ENCODE measurements at regions not wholly inside any gene's neighbourhood (a gene's known extent, or its start where the extent isn't known, plus 50 kb on each side); places are given as distances from the start of the nearest gene placed in this dataset.
"Not testable (repeated sequence)": the region's sequence is repeated elsewhere in the genome, so short reads cannot be mapped to it uniquely, and the experiment has no call there.

GRCh38 chr5:153365547-153365946 is 124.9 kb upstream of the GRIA1 start:
- no peaks in the 10 kb centered on the region for H3K36me3 ChIP-seq (ENCODE audit: control insufficient read depth in 2 of 2, insufficient read depth in 2 of 2, low read length in 1 of 2)
- no peak for DNase-seq (ENCODE audit: low read depth in 6 of 9, low spot score in 9 of 9)

GRCh38 chr5:153367466-153367865 is 123.0 kb upstream of the GRIA1 start:
- H3K4me3 ChIP-seq (ENCODE audit: low read length in 2 of 2), result no peak overlapping the region
- no peaks in the 10 kb centered on the region for H3K4me1 ChIP-seq (ENCODE audit: control insufficient read depth in 2 of 2, insufficient read depth in 2 of 2, low read length in 2 of 2)
- no peaks in the 10 kb centered on the region for H3K27me3 ChIP-seq (ENCODE audit: control insufficient read depth in 2 of 2, insufficient read depth in 1 of 2, low read length in 1 of 2)
- H3K36me3 ChIP-seq (ENCODE audit: control insufficient read depth in 2 of 2, insufficient read depth in 2 of 2, low read length in 1 of 2), result no peaks in the 10 kb centered on the region
- H3K27ac ChIP-seq (ENCODE audit: low read depth in 1 of 2, low read length in 1 of 2), result no peak overlapping the region
- DNase-seq (ENCODE audit: low read depth in 6 of 9, low spot score in 9 of 9), result no peak
- 92% methylated on average over 3 of the region's 3 CpGs for WGBS
- H3K9me3 ChIP-seq (ENCODE audit: control insufficient read depth in 2 of 2, insufficient read depth in 1 of 2, low read length in 1 of 2), result no peaks in the 10 kb centered on the region

More at GRCh38 chr5:153365547-153365946, 124.9 kb upstream of the GRIA1 start:
- Histone ChIP-seq H3K27me3 (ENCODE audit: control insufficient read depth in 2 of 2, insufficient read depth in 1 of 2, low read length in 1 of 2) (no peaks in the 10 kb centered on the region), H3K4me3 (ENCODE audit: low read length in 2 of 2) (no peak overlapping the region), H3K27ac (ENCODE audit: low read depth in 1 of 2, low read length in 1 of 2) (no peak overlapping the region), H3K4me1 (ENCODE audit: control insufficient read depth in 2 of 2, insufficient read depth in 2 of 2, low read length in 2 of 2) (no peaks in the 10 kb centered on the region), H3K9me3 (ENCODE audit: control insufficient read depth in 2 of 2, insufficient read depth in 1 of 2, low read length in 1 of 2) (no peaks in the 10 kb centered on the region)

DNA sequence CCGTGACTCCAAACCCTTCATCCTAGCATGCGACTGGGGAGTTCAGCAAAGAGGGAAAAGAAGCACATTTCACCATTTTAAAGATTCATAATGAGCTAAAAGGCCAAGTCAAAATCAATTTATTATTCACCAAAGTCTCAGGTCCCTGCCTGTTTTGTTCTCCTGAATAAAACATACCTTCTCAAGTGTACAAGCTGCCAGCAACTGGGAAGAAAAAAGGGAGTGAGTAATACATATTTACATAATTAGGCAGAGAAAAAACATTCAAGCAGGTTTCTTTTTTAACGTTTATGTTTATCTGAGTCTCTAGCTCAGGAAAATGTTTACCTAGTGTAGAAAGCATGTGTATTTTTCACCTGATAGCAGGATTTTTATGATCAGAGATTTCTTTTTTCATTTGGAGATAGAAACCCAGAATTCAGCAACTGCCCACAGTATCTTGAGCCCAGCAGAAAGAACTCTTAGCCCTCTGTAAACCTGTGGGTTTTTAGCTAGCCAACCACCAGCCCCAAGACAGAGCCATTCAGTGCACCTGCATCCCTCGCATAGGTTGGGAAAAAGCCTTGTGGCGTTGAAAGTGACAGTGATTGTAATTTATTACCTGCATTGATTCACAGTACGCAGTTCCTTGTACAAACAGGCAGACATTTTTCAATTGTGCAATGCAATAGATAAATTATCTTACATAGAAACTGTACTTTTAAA is 117.9 kb upstream of the GRIA1 start:
- Histone ChIP-seq H3K9me3 (ENCODE audit: control insufficient read depth in 2 of 2, insufficient read depth in 1 of 2, low read length in 1 of 2) (no peaks in the 10 kb centered on the region), H3K36me3 (ENCODE audit: control insufficient read depth in 2 of 2, insufficient read depth in 2 of 2, low read length in 1 of 2) (no peaks in the 10 kb centered on the region), H3K4me1 (ENCODE audit: control insufficient read depth in 2 of 2, insufficient read depth in 2 of 2, low read length in 2 of 2) (no peaks in the 10 kb centered on the region), H3K27ac (ENCODE audit: low read depth in 1 of 2, low read length in 1 of 2) (no peak overlapping the region), H3K4me3 (ENCODE audit: low read length in 2 of 2) (no peak overlapping the region), H3K27me3 (ENCODE audit: control insufficient read depth in 2 of 2, insufficient read depth in 1 of 2, low read length in 1 of 2) (no peaks in the 10 kb centered on the region)
- WGBS, result 66% methylated on average over 6 of the region's 6 CpGs
- no peak for DNase-seq (ENCODE audit: low read depth in 6 of 9, low spot score in 9 of 9)

- H3K36me3 ChIP-seq (ENCODE audit: control insufficient read depth in 2 of 2, insufficient read depth in 2 of 2, low read length in 1 of 2), result no peaks in the 10 kb centered on the region
- no peak for DNase-seq (ENCODE audit: low read depth in 6 of 9, low spot score in 9 of 9)
- WGBS, result 96% methylated on average over 4 of the region's 4 CpGs
- H3K4me1 ChIP-seq (ENCODE audit: control insufficient read depth in 2 of 2, insufficient read depth in 2 of 2, low read length in 2 of 2), result no peaks in the 10 kb centered on the region
- H3K4me3 ChIP-seq (ENCODE audit: low read length in 2 of 2), result no peak overlapping the region
- no peaks in the 10 kb centered on the region for H3K27me3 ChIP-seq (ENCODE audit: control insufficient read depth in 2 of 2, insufficient read depth in 1 of 2, low read length in 1 of 2)
- no peaks in the 10 kb centered on the region for H3K9me3 ChIP-seq (ENCODE audit: control insufficient read depth in 2 of 2, insufficient read depth in 1 of 2, low read length in 1 of 2)
- H3K27ac ChIP-seq (ENCODE audit: low read depth in 1 of 2, low read length in 1 of 2), result no peak overlapping the region
Measured at GRCh38 chr5:153373130-153373498, 117.4 kb upstream of the GRIA1 start.

- DNase-seq (ENCODE audit: low read depth in 6 of 9, low spot score in 9 of 9); H3K27ac ChIP-seq (ENCODE audit: low read depth in 1 of 2, low read length in 1 of 2); H3K4me3 ChIP-seq (ENCODE audit: low read length in 2 of 2); H3K36me3 ChIP-seq (ENCODE audit: control insufficient read depth in 2 of 2, insufficient read depth in 2 of 2, low read length in 1 of 2); H3K27me3 ChIP-seq (ENCODE audit: control insufficient read depth in 2 of 2, insufficient read depth in 1 of 2, low read length in 1 of 2); H3K9me3 ChIP-seq (ENCODE audit: control insufficient read depth in 2 of 2, insufficient read depth in 1 of 2, low read length in 1 of 2); H3K4me1 ChIP-seq (ENCODE audit: control insufficient read depth in 2 of 2, insufficient read depth in 2 of 2, low read length in 2 of 2): not testable (repeated sequence)
- 93% methylated on average over 10 of the region's 10 CpGs for WGBS
Measured at GRCh38 chr5:153381630-153382029, 108.8 kb upstream of the GRIA1 start.

DNA sequence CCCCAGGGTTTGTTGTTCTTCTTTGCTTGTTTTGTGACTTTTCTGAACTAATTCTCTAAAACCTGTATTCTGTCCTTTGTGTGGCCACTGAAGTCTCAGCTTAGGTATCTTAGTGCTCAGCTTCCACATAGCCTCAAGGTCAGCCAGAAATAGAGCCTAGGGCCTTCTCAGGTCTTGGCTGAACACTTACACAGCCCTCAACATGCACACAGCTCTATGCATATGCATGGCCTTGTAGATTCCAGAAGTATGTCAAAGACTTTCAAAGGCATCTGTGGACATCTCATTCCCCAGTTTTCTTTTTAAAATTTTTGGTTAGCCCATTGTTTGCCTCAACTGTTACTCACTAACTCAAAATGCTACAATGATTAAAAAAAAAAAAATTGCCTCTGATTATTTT is 99.9 kb upstream of the GRIA1 start:
- no peaks in the 10 kb centered on the region for H3K27me3 ChIP-seq (ENCODE audit: control insufficient read depth in 2 of 2, insufficient read depth in 1 of 2, low read length in 1 of 2)
- H3K9me3 ChIP-seq (ENCODE audit: control insufficient read depth in 2 of 2, insufficient read depth in 1 of 2, low read length in 1 of 2), result no peaks in the 10 kb centered on the region
- no peak for DNase-seq (ENCODE audit: low read depth in 6 of 9, low spot score in 9 of 9)
- H3K4me3 ChIP-seq (ENCODE audit: low read length in 2 of 2), result no peak overlapping the region
- H3K4me1 ChIP-seq (ENCODE audit: control insufficient read depth in 2 of 2, insufficient read depth in 2 of 2, low read length in 2 of 2), result no peaks in the 10 kb centered on the region
- no peak overlapping the region for H3K27ac ChIP-seq (ENCODE audit: low read depth in 1 of 2, low read length in 1 of 2)
- no peaks in the 10 kb centered on the region for H3K36me3 ChIP-seq (ENCODE audit: control insufficient read depth in 2 of 2, insufficient read depth in 2 of 2, low read length in 1 of 2)

GRCh38 chr5:153399595-153399994 is 90.9 kb upstream of the GRIA1 start:
- Histone ChIP-seq H3K36me3 (ENCODE audit: control insufficient read depth in 2 of 2, insufficient read depth in 2 of 2, low read length in 1 of 2) (no peaks in the 10 kb centered on the region), H3K27me3 (ENCODE audit: control insufficient read depth in 2 of 2, insufficient read depth in 1 of 2, low read length in 1 of 2) (no peaks in the 10 kb centered on the region), H3K4me3 (ENCODE audit: low read length in 2 of 2) (no peak overlapping the region), H3K27ac (ENCODE audit: low read depth in 1 of 2, low read length in 1 of 2) (no peak overlapping the region), H3K4me1 (ENCODE audit: control insufficient read depth in 2 of 2, insufficient read depth in 2 of 2, low read length in 2 of 2) (no peaks in the 10 kb centered on the region), H3K9me3 (ENCODE audit: control insufficient read depth in 2 of 2, insufficient read depth in 1 of 2, low read length in 1 of 2) (no peaks in the 10 kb centered on the region)
- 45% methylated on average over 2 of the region's 2 CpGs for WGBS
- no peak for DNase-seq (ENCODE audit: low read depth in 6 of 9, low spot score in 9 of 9)

- no peaks in the 10 kb centered on the region for H3K4me1 ChIP-seq (ENCODE audit: control insufficient read depth in 2 of 2, insufficient read depth in 2 of 2, low read length in 2 of 2)
- H3K27me3 ChIP-seq (ENCODE audit: control insufficient read depth in 2 of 2, insufficient read depth in 1 of 2, low read length in 1 of 2), result no peaks in the 10 kb centered on the region
- no peak overlapping the region for H3K4me3 ChIP-seq (ENCODE audit: low read length in 2 of 2)
- H3K27ac ChIP-seq (ENCODE audit: low read depth in 1 of 2, low read length in 1 of 2), result no peak overlapping the region
- no peak for DNase-seq (ENCODE audit: low read depth in 6 of 9, low spot score in 9 of 9)
- H3K36me3 ChIP-seq (ENCODE audit: control insufficient read depth in 2 of 2, insufficient read depth in 2 of 2, low read length in 1 of 2), result no peaks in the 10 kb centered on the region
- H3K9me3 ChIP-seq (ENCODE audit: control insufficient read depth in 2 of 2, insufficient read depth in 1 of 2, low read length in 1 of 2), result no peaks in the 10 kb centered on the region
- WGBS, result 81% methylated on average over 2 of the region's 2 CpGs
Measured at GRCh38 chr5:153400931-153401330, 89.5 kb upstream of the GRIA1 start.

DNA sequence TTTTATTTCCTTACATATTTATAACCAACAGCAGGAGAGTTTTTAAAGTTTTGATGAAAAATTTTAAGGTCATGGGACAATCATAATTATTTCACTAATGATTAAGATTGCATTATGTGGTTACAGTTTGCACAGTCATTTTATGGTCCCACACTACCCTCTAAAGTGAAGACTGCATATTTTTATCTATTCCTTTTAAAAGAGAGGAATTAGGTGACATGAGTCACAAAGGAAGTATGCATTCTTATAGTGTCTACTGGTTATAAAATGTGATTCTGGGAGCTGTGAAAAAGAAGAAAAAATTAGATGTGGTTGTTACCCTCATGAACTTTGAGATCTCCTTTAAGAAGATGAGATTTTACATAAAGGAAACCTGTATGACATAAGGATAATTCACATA is 87.9 kb upstream of the GRIA1 start:
- no peaks in the 10 kb centered on the region for H3K9me3 ChIP-seq (ENCODE audit: control insufficient read depth in 2 of 2, insufficient read depth in 1 of 2, low read length in 1 of 2)
- H3K4me1 ChIP-seq (ENCODE audit: control insufficient read depth in 2 of 2, insufficient read depth in 2 of 2, low read length in 2 of 2), result no peaks in the 10 kb centered on the region
- no peaks in the 10 kb centered on the region for H3K36me3 ChIP-seq (ENCODE audit: control insufficient read depth in 2 of 2, insufficient read depth in 2 of 2, low read length in 1 of 2)
- no peaks in the 10 kb centered on the region for H3K27me3 ChIP-seq (ENCODE audit: control insufficient read depth in 2 of 2, insufficient read depth in 1 of 2, low read length in 1 of 2)
- no peak overlapping the region for H3K4me3 ChIP-seq (ENCODE audit: low read length in 2 of 2)
- no peak for DNase-seq (ENCODE audit: low read depth in 6 of 9, low spot score in 9 of 9)
- no peak overlapping the region for H3K27ac ChIP-seq (ENCODE audit: low read depth in 1 of 2, low read length in 1 of 2)

GRCh38 chr5:153403470-153403869 is 87.0 kb upstream of the GRIA1 start:
- Histone ChIP-seq H3K27ac (ENCODE audit: low read depth in 1 of 2, low read length in 1 of 2) (no peak overlapping the region), H3K4me3 (ENCODE audit: low read length in 2 of 2) (no peak overlapping the region), H3K9me3 (ENCODE audit: control insufficient read depth in 2 of 2, insufficient read depth in 1 of 2, low read length in 1 of 2) (no peaks in the 10 kb centered on the region), H3K4me1 (ENCODE audit: control insufficient read depth in 2 of 2, insufficient read depth in 2 of 2, low read length in 2 of 2) (no peaks in the 10 kb centered on the region), H3K27me3 (ENCODE audit: control insufficient read depth in 2 of 2, insufficient read depth in 1 of 2, low read length in 1 of 2) (no peaks in the 10 kb centered on the region), H3K36me3 (ENCODE audit: control insufficient read depth in 2 of 2, insufficient read depth in 2 of 2, low read length in 1 of 2) (no peaks in the 10 kb centered on the region)
- no peak for DNase-seq (ENCODE audit: low read depth in 6 of 9, low spot score in 9 of 9)
